HG02973 (cell line): ENCODE measurements at regions not wholly inside any gene's neighbourhood (a gene's known extent, or its start where the extent isn't known, plus 50 kb on each side); places are given as distances from the start of the nearest gene placed in this dataset.

Source experiments
- ATAC-seq: cut with Tn5 transposase; IDR thresholded peaks from one replicate; pipeline ENCODE4 v1.9.1; 2021; ENCODE audit warnings: moderate library complexity; ENCODE audit not compliant: unreplicated experiment

DNA sequence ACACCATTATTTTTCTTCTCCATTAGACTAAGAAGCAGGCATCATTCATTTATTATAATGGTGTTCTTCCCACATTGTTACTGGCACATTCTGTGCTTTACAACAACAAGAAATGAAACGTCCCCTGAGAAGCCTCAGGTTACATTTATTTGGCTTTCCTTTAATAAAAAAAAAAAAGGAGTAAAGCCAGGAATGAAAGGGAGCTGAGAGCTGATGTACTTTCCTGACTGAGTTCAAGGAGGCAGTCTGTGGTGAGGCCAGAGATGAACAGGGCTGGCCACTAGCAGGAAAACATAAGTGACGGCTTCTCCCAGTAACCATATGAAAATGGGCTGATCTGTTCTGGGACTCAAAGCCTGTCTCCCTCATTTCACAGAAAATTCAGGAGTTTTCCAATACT is 742.1 kb downstream of the MAFB start:
- ATAC-seq, result no peak

DNA sequence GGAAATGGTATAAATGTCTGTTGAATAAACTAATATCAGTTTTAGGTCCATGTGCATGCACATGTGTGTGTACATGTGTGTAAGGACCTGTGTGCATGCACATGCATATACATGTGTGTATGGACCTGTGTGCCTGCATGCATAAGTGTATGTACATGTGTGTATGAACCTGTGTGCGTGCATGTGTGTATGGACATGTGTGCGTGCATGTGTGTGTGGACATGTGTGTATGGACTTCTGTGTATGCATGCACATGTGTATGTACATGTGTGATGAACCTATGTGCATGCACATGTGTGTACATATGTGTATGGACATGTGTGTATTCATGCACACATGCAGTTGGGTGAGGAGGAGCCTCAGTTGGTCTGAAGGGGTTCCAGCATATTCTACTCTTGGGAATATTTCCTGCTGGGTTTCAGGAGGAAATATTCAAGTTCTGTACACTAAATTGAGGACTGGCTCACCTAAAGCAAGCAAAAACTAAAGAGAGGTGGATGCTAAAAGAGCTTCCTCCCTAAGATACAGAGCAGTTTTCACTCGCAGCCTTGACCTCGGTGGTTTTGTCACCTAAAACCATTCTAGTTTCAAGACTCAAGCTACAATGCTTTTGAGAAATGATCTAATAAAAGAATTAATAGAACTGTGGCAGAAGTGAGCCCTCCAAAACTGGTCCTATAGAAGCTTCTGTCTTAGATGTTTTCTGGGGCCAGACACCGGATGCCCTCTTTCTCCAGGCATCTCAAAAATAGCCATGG is 742.8 kb downstream of the MAFB start:
- ATAC-seq, result no peak

DNA sequence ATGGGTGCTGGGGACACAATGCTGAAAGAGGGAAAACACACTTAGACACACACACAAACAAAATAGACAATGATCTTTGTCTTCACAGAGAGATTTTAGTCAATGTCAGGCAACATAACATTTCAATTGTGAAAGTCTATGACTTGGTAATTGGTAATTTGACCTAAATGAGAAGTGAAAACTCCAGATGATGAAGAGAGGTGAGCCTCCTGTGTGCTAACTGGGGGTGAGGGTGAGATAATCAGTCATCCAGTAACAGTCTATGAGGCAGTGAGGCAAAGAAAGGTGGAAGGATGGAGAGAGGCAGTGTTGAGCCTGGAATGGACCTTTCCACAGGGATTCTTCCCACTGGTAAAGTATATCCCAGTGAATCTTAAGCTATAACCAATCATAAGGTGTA is 744.2 kb downstream of the MAFB start:
- no peak for ATAC-seq

DNA sequence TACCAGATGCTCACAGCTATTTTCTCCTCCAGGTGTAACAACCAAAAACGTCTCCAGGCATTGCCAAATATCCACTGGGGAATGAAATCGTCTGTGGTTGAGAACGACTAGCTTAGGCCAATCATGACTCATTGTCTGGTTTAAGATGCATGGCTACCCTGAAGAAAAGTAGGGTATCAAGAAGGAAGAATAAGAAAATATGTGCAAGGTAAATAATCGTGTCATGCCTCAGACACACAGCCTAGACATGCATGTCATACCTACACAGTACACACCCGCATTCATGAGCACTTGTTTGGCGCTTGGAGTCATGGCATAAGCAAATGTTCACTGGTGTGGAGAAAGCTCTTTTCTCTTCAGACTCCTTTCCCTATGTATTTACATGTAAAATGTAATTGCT is 745.7 kb downstream of the MAFB start:
- ATAC-seq, result no peak

DNA sequence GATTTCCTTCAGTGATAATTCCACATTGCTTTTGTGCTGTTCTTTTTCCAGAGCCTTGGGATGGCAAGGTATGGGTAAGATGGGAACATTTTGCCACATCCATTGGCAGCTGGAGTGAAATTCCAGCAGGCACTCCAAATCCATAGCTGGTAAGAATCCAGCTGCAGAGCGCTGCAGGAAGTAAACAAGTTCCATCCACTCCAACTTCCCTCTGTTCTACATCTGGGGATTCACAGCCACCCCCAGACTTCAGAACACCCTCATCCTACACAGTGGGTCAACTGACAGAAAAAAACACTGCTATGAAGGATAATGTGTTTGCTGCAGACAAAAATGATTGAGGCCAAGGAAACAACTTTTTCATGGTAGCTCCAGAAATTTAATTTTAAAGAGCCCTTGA is 747.8 kb downstream of the MAFB start:
- no peak for ATAC-seq

DNA sequence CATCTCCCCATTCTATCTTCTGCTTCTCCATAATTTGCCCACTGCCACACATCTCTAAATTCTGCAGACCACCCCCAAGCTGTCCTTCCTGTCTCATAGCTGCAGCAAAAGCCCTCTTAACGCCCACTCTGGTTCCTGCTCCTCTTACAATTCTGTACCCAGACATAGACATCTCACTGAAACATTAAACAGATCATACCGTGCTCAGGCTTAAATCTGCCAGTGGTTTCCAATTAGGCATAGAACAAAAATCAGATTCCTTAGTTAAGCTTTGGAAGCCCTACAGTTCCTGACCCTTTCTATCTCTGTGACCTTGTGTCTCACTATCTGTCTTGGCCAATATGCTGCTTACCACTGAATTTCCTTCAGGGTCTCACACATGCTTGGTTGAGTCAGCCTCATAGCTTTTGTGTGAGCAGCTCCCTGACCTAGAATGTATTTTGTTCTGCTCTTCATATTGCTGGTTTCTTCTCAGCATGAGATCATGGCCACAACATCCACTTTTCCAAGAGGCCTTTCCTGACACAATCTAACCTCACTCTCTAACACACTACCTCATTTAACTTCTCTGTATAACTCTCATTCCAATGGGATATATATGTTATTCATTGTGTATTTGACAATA is 749.7 kb downstream of the MAFB start:
- ATAC-seq, result no peak

DNA sequence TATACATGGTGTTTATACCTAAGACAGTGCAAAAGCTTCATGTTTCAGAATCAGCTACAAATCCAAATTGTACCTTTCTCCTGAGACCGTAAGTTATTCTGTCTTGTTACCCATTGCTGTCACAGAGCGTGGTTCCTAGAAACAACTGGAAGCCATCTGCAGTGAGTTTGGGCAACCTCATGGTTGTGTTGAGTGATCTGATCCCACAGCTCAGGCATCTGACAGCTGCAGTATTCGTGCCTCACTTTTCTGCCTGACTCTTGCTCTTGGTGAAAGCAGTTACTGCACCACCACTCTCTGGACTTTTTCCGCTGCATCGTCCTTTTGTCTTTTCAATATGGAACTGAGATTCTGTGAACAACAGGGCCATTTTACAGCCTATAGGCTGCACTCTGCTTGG is 752.6 kb downstream of the MAFB start:
- ATAC-seq, result no peak

DNA sequence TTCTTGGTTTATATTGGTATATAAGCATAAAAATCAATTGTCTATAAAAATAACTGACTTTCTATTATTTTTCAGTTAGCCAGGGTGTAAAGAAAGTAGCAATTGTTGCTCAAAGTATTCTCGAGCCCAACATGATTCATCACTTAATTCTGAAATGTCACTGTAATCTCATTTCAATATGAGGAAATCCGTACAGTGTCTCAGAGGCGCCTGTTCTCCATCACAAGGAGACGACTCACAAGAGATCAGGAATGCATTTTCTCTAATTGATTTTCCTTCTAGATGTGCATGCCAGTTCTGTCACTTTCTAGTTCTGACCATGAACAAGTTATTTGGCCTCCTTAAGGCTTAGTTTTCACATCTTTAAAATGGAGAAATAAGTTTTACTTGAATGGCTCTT is 753.1 kb downstream of the MAFB start:
- ATAC-seq, result no peak

DNA sequence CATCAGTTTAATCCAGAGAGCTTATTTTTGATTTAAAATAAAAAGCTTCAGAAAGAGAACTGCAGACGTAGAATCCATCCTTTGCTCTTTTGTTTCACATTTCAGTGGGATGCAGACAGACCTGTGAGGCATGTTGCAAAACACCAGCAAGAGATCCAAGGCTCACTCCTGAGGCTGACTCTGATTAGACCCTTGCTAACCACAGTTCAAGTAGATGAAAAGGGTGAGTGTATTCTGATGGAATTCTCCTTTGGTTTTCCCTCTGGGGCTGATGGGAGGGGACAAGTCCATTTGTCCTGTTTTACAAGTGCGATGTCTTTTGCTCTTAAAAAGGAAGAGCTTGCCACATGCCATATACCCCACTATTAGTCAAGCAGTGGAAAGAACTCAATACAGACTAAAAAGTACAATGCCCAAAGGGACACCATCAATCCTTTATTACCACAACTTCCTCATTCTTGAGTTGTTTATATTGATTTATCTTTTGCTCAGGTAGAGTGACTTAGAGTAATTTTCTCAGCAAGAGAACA is 772.7 kb downstream of the MAFB start:
- no peak for ATAC-seq

DNA sequence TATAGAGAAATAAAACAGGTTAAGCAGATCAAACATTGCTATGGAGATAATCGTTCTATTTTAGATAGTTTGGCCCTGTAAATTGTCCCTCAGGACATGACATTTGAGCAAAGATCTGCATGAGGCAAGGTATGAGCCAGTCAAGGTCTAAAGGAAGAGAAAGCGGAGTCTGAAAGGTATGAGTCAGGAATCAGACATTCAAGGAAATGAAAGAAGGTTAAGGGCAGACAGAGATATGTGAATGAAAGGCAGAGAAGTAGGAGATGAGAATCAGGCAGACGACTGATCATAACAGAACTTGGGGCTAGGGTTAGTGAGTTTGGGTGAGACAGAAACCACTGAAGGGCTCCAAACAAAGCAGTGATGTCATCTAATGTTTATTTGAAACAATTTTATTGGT is 775.8 kb downstream of the MAFB start:
- ATAC-seq, result no peak

DNA sequence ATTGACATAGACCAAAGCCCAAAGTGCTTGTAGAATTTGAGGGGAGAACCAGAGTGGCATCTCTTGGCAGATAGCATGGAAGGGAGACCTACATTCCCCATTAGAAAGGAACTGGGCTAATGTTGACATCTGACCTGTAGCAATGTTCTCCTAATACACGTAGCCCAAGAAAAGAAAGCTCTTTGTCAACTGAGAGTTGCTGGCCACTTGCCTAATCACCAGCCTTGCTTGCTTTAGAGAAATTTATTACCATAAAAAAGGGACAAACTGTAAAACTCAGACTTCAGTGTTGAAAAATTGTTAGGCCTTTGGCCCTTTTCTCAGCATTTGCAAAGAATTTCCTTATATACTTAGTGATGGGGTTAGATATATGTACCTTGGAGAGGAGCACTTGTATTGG is 777.5 kb downstream of the MAFB start:
- ATAC-seq, result no peak

DNA sequence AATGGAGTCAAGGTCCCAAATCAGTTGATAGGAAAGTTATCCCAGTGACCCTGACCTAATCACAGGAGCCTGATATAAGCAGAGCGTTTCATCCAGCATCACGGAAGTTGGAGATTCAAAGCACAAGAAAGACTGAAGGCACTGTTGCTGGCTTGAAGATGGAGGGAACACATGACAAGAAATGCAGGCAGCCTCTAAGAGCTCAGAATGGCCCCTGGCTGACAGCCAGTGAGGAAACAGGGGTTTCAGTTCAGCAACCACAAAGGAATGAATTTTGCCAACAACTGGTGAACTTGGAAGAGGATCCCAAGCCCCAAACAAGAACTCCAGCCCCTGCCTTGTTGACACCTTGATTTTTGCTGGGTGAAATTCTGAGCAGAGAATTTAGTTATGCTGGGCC is 778.5 kb downstream of the MAFB start:
- no peak for ATAC-seq

DNA sequence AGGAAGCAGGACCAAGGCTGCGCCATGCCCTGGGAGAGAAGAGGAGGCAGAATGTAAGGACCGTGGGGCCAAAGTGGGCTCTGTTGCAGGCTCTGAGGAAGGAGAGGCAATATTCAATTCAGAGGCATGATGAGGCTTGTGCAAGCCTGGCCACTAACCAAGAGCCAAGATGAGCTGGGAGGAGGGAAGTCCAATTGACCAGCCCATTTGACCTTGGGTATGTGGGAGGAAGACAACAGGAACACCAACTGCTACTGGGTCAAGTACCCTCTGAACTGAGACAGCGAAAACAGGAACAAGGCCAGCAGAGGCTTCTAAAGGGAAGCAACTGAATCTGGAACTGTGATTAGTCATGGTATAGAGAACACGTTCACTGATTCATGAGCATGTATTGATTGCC is 779.6 kb downstream of the MAFB start:
- no peak for ATAC-seq

DNA sequence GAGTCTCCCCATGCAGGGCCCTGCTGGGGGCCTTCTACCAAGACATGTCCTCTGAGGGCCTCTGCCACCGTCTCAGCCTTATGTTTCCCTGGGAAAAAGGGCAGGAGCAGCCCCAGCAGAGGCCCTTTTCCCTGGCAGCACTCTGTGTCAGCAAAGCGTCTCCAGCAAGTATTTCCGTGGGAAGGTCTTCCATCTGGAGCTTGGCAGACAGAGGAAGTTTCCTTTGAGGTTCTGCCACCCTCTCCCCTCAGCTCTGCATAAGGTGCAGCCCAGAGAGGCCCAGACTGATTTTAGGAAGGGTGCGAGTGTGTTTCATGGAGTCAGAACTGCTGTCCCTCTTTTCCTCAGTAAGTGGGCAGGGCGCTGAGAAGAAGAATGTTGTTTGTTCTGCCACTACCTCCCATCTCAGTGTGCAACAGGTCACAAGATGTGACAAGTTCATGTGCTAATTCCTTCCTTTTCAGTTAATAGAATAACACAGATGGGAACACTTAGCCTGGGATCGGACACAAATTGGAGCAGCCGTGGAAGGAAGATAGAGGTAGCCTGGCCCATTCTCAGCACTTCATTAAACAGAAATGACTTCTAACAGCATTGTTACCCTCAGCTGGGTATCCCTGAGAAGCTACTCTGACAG is 784.4 kb downstream of the MAFB start:
- no peak for ATAC-seq

DNA sequence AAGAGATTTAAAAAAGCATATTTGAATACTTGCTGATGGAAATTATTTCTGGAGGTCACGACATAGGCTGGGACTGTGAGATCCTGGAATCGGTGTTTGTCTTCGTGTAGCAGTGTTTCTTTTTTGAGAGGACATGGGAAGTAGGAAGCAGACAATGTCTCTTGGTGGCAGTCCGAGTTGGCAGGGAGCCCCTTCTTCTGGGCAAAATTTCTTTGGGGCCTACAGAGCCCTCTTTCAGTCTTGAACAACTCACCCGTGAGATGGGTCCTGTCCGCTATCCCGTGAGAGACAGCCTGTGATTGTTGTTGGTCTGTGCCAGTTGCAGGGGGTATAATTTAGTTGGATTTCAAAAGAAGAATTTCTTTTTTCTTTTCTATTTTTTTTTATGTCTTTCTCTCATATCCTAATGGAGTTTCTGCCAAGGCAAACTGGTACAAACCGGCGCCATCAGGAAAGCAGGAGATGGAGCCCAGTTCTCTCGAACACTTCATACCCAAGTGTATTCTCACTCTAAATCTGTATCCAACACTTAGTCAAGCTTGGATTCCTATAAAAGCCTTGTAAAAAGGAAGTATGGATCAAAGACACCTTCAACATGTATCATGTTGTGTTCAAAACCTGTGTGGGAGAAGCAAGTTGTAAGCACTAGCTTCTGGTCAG is 785.1 kb downstream of the MAFB start:
- ATAC-seq, result no peak

DNA sequence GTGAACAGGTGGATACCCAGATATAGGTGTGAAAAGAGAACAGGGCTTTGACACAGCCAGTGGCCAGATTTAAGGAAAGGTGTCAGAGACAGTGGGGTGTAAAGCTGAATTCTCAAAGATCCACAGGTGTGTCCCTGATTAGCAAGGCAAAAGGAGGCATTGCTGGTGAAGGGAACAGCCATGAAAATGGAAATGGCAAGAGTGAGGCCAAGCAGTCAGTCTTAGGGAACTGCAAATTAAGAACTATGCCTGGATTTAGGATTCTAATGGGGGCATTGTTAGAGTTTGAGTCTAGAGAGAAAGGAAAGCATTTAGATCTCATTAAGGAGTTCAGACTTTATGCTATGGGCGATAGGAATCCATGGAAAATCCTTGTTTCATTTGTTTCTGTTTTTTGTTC is 789.2 kb downstream of the MAFB start:
- ATAC-seq, result no peak

DNA sequence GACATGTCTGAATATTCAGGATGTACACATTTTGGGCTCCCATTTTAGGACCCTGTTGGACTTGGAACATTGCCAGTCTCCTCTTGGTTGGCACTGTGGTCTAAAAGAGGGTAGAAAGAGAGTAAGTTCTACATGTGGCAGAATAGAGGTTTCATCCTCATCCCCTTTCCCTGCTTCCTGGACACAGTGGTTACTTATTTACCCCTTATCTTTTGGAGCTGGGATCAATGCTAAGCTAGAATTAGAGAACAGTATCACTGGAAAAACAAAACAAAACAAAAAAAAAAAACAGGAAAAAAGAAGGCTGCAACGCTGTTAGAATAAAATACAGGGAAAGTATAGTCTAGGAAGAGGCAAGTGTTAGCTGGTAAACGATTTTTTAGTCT is 790.6 kb downstream of the MAFB start:
- no peak for ATAC-seq

DNA sequence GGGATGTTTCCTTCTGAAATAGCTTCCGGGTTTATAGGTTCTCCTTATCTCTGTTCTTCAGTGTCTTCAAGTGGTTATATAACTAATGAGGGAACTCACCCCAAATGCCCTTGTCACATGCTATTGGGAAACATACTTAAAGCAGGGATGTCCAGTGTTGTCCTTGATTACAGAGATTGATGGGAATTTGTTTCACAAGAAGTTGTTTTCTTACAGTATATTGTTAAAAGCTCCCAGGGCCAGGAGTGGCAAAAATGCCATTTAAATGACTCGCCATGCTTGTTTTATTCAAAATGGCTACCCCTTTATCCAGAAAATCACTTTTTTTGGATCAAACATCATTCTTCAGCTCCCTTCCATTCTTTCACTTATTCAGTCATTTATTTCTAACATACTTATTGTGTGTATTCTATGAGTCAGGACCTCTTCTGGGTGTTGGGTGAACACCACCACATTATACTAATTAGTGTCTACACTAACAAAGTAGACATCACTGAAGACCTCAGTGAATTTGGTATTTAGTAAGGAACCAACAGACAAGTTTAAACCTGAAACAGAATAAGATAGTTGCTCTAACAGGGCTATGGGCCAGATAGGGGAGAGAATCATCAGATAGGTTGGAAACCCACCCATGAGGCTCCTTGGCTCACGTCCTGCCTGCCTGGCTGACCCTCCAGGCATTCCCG is 791.1 kb downstream of the MAFB start:
- no peak for ATAC-seq

DNA sequence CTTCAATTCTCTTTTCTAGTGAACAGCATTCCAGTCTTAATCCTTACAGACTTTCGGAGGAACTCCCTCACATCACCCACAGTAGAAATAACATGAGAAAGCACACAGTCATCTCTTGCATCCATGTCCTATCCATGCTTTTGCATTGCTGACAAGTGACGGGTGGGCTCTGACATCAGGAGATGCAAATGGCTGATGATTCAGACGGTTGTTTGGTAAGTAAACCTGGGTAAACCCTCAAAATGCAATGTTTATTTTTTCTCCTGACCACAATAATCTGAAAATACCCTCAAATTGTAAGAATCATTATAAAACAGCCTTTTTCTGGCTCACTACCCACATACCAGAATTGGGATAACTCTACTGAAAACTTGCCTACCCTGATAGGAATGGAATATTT is 792.0 kb downstream of the MAFB start:
- ATAC-seq, result no peak

DNA sequence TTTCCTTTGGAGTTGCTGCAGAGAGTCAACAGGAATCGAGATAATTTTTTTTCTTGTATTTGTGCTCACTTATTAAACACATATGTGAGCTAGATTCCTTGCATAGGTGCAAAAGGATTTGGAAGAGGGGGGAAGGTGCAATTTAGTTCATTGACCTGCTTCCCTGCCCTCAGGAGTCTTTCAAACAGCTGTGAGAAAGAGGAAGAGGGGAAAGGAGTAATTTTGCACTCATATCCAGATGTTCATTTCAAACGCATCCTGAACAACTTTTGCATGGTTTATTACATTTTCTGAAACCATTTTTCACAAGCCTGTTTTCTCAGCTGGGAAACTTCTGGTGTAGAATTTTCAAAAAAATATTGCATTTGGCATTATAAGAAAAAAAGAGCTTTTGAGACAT is 795.0 kb downstream of the MAFB start:
- no peak for ATAC-seq

DNA sequence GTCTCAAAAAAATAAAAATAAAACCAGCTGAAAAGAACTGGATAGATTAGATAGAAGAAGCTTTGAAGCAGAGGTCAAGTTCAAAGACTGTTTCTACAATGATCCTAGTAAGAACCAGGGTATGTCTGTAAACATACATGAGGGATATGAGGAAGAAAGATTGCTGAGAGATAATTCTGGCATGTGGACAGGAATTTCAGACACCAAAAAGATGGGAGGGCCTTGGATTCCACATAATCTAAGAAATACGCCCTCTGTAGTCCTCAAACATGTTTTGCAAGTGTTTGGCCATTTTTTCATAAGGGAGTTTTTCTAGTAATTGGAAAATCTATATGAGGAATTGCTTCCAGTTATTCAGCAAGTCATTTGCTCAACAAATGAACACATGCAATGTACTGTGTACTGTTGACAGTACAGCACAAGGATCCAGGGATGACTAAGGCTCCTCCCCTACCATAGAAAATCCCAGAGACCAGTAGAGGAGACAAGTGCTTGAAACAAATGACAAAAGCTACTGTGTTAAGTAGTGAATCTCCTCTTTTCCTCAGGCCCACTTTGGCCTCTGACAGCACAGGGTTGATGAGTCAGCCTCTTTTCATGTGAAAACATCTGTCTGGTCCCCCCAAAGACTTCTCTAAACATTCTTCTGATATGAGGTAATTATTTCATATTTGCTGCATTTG is 795.9 kb downstream of the MAFB start:
- no peak for ATAC-seq
